ENCODE measurements at regions not wholly inside any gene's neighbourhood (a gene's known extent, or its start where the extent isn't known, plus 50 kb on each side); places are given as distances from the start of the nearest gene placed in this dataset.
"Not testable (repeated sequence)": the region's sequence is repeated elsewhere in the genome, so short reads cannot be mapped to it uniquely, and the experiment has no call there.

GRCh38 chr1:30362603-30362990 lies 360.8 kb downstream of the MATN1 start:
- no peak overlapping the region for H3K27ac Mint-ChIP-seq

GRCh38 chr1:30361890-30362602 lies 361.3 kb downstream of the MATN1 start:
- CTCF ChIA-PET: interaction anchor here (2.0 kb wide), 1 partner anchor 18 kb away, joined by 4 read pairs; no protein-coding TSS in a partner anchor
- H3K27me3 Mint-ChIP-seq; H3K4me1 Mint-ChIP-seq; H3K9me3 Mint-ChIP-seq (ENCODE audit: low read depth); H3K4me3 Mint-ChIP-seq; H3K27ac Mint-ChIP-seq; H3K36me3 Mint-ChIP-seq: not testable (repeated sequence)
- DNase-seq: peak; percentile 25
- ATAC-seq: peak; percentile 9

More at GRCh38 chr1:30362603-30362990, 360.8 kb downstream of the MATN1 start:
- Mint-ChIP-seq H3K36me3 (no peaks in the 10 kb centered on the region), H3K27me3 (peaks cover under 1% of the 10 kb centered on the region), H3K9me3 (ENCODE audit: low read depth) (no peaks in the 10 kb centered on the region), H3K4me1 (no peaks in the 10 kb centered on the region), H3K4me3 (no peak overlapping the region)
- CTCF ChIA-PET: no interaction called here
- no peak for ATAC-seq
- DNase-seq: peak; percentile 33

- no peaks in the 10 kb centered on the region for H3K27me3 Mint-ChIP-seq
- peak; percentile 23 for DNase-seq
- CTCF ChIA-PET: interaction anchor here (2.0 kb wide), 1 partner anchor 20 kb away, joined by 4 read pairs; no protein-coding TSS in a partner anchor
- H3K4me3 Mint-ChIP-seq: no peak overlapping the region
- no peak overlapping the region for H3K27ac Mint-ChIP-seq
- no peaks in the 10 kb centered on the region for H3K9me3 Mint-ChIP-seq (ENCODE audit: low read depth)
- H3K36me3 Mint-ChIP-seq: no peaks in the 10 kb centered on the region
- ATAC-seq: no peak
- no peaks in the 10 kb centered on the region for H3K4me1 Mint-ChIP-seq
Observed at GRCh38 chr1:30360753-30361152, 362.6 kb downstream of the MATN1 start.

DNA sequence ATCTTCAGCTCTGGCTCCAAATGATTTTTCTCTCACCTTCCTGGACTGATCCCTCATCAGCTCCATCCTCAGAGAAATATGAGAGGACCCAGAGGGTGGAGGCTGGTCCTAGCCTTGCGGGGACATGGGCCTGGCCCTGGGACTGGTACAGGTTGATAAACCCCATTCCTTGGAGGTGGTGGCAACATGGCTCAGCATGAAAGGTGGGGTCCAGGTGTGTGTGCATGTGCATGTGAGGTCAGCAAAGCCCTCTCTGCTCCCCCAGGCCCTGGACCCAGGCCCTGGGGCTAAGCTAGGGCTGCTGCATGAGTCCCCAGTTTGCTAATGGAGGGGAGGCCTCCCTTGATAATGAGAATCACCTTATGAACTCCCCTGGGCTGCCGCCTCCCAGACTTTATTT lies 363.1 kb downstream of the MATN1 start:
- Mint-ChIP-seq H3K9me3 (ENCODE audit: low read depth) (no peaks in the 10 kb centered on the region), H3K27ac (no peak overlapping the region), H3K36me3 (no peaks in the 10 kb centered on the region), H3K4me1 (no peaks in the 10 kb centered on the region), H3K4me3 (no peak overlapping the region), H3K27me3 (peaks cover 2% of the 10 kb centered on the region)
- peak; percentile 5 for DNase-seq
- CTCF ChIA-PET: interaction anchor here (2.0 kb wide), 1 partner anchor 20 kb away, joined by 4 read pairs; no protein-coding TSS in a partner anchor
- no peak for ATAC-seq

- no peak overlapping the region for H3K27ac Mint-ChIP-seq
- peaks cover 2% of the 10 kb centered on the region for H3K27me3 Mint-ChIP-seq
- H3K36me3 Mint-ChIP-seq: no peaks in the 10 kb centered on the region
- CTCF ChIA-PET: interaction anchor here (1.8 to 2.0 kb wide), 2 partner anchors 20 to 21 kb away, joined by 4 read pairs; no protein-coding TSS in a partner anchor
- no peak overlapping the region for H3K4me3 Mint-ChIP-seq
- ATAC-seq (no peak), DNase-seq (peak; percentile 34)
- H3K9me3 Mint-ChIP-seq (ENCODE audit: low read depth): no peaks in the 10 kb centered on the region
- no peaks in the 10 kb centered on the region for H3K4me1 Mint-ChIP-seq
Observed at GRCh38 chr1:30359539-30360220, 363.7 kb downstream of the MATN1 start.

DNA sequence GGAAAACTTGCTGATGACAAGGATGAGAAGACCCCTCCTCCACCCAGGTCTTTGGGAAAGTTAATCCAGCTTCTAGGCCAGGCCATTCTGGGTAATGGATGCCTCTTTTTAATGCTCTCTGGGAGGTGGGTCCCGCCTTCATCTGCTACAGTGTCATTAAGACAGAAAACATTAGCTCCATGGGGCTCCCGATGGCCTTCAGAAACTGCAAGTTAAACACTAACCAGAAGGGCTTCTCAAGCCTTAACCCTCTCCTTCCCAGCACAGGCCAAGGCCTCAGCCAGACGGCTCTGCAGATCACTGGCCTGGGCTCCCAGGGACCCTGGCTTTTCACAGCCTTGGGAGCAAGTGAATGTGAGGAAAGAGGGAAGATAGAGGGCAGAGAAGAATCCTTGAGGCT lies 364.9 kb downstream of the MATN1 start:
- ATAC-seq (no peak), DNase-seq (peak; percentile 7)
- H3K4me3 Mint-ChIP-seq: no peak overlapping the region
- no peaks in the 10 kb centered on the region for H3K36me3 Mint-ChIP-seq
- peaks cover 4% of the 10 kb centered on the region for H3K27me3 Mint-ChIP-seq
- H3K4me1 Mint-ChIP-seq: no peaks in the 10 kb centered on the region
- H3K27ac Mint-ChIP-seq: no peak overlapping the region
- H3K9me3 Mint-ChIP-seq (ENCODE audit: low read depth): no peaks in the 10 kb centered on the region
- CTCF ChIA-PET: interaction anchor here (1.8 kb wide), 1 partner anchor 22 kb away, joined by 4 read pairs; no protein-coding TSS in a partner anchor

DNA sequence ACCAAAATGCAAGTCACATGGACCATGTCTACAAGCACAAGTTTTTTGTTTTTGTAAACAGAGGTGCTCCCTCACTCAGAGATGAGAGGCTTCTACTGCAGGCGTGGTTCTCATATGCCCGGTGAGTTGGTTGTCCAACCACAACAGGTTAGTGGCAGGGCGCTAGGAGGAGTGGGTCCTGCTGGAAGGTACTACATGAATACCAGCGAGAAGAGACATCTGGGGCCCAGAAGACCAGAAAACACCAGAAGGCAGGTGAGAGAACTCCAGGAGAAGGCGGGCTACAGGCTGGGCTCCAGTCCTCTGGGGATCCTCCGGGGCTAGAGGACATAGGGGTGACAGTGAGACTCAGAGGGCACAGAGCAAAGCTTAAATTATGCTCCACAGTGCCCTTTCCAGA lies 366.5 kb downstream of the MATN1 start:
- DNase-seq: peak; percentile 33
- H3K9me3 Mint-ChIP-seq (ENCODE audit: low read depth): no peaks in the 10 kb centered on the region
- H3K4me1 Mint-ChIP-seq: no peaks in the 10 kb centered on the region
- peaks cover 12% of the 10 kb centered on the region for H3K27me3 Mint-ChIP-seq
- CTCF ChIA-PET: no interaction called here
- no peak overlapping the region for H3K27ac Mint-ChIP-seq
- no peak for ATAC-seq
- no peak overlapping the region for H3K4me3 Mint-ChIP-seq
- no peaks in the 10 kb centered on the region for H3K36me3 Mint-ChIP-seq

DNA sequence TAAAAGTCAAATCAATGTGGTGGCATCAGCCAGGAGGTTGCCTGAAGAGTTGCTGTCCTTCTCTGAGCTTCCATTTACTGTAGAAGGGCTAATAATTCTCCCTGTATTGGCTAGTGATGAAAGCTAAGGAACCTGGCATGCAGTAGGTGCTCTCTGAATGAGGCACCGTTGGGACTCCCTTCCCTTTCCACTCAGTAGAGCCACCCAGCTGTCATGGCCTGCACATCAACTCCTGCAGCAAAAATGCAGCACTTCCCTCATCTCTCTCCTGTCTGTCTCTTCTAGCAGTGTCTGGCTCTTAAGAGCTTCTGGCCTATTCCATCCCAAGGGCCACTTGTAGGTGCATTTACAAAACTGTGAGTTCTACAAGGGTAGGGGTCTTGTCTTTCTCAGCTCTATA lies 369.0 kb downstream of the MATN1 start:
- H3K4me3 Mint-ChIP-seq: no peak overlapping the region
- DNase-seq (peak; percentile 19), ATAC-seq (no peak)
- no peaks in the 10 kb centered on the region for H3K4me1 Mint-ChIP-seq
- no peaks in the 10 kb centered on the region for H3K9me3 Mint-ChIP-seq (ENCODE audit: low read depth)
- CTCF ChIA-PET: no interaction called here
- no peaks in the 10 kb centered on the region for H3K36me3 Mint-ChIP-seq
- H3K27ac Mint-ChIP-seq: no peak overlapping the region
- peaks cover 23% of the 10 kb centered on the region for H3K27me3 Mint-ChIP-seq

DNA sequence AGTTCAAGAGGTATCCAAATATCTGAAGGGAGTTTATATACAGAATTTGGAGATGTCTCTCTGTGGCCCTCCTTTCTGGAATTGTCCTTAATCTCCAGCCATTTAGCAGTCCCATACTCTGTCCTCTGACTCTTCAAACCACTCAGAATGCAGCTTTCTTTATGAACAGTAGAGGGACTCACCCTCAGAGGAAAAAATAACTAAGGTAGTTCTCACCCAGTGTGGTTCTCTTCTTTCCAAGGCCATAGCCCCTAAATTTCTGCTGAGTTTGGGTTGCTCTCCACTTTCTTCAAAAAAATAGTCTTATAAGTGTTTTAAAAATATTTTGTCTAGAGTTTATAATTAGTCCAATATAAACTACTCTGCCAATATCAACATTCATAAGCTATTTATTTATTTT lies 369.7 kb downstream of the MATN1 start:
- no peak for ATAC-seq
- Mint-ChIP-seq H3K4me1 (no peaks in the 10 kb centered on the region), H3K27me3 (peaks cover 23% of the 10 kb centered on the region), H3K4me3 (no peak overlapping the region), H3K36me3 (no peaks in the 10 kb centered on the region), H3K27ac (no peak overlapping the region), H3K9me3 (ENCODE audit: low read depth) (no peaks in the 10 kb centered on the region)
- CTCF ChIA-PET: interaction anchor here (1.2 kb wide), 1 partner anchor 26 kb away, joined by 5 read pairs; no protein-coding TSS in a partner anchor
- no peak for DNase-seq

- no peaks in the 10 kb centered on the region for H3K4me1 Mint-ChIP-seq
- H3K4me3 Mint-ChIP-seq: no peak overlapping the region
- DNase-seq (no peak), ATAC-seq (no peak)
- H3K27me3 Mint-ChIP-seq: peaks cover 32% of the 10 kb centered on the region
- H3K9me3 Mint-ChIP-seq (ENCODE audit: low read depth): no peaks in the 10 kb centered on the region
- CTCF ChIA-PET: no interaction called here
- no peaks in the 10 kb centered on the region for H3K36me3 Mint-ChIP-seq
- H3K27ac Mint-ChIP-seq: no peak overlapping the region
Observed at GRCh38 chr1:30348147-30348546, 375.2 kb downstream of the MATN1 start.

- no peaks in the 10 kb centered on the region for H3K9me3 Mint-ChIP-seq (ENCODE audit: low read depth)
- no peaks in the 10 kb centered on the region for H3K36me3 Mint-ChIP-seq
- no peak overlapping the region for H3K27ac Mint-ChIP-seq
- no peaks in the 10 kb centered on the region for H3K4me1 Mint-ChIP-seq
- no peak for DNase-seq
- ATAC-seq: no peak
- peaks cover 25% of the 10 kb centered on the region for H3K27me3 Mint-ChIP-seq
- CTCF ChIA-PET: interaction anchor here (1.0 kb wide), 1 partner anchor 35 kb away, joined by 3 read pairs; no protein-coding TSS in a partner anchor
- no peak overlapping the region for H3K4me3 Mint-ChIP-seq
Observed at GRCh38 chr1:30345491-30346130, 377.8 kb downstream of the MATN1 start.

DNA sequence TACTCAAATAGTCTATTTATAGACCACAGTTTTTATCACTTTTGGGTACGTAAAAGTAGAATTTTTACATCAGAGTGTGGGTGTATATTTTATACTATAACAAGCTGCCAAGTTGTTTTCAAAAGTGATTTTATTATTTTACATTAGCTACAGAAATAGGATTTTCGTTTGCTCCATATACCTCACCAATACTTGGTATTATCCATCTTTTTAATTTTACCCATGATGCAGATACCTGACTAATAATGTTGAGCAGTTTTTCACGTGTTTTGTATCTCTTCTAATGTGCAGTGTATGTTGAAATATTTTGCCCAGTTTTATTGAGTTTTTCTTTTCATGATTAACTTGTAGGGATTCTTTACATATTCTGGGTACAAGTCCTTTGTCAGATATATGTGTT lies 379.8 kb downstream of the MATN1 start:
- CTCF ChIA-PET: no interaction called here
- Mint-ChIP-seq H3K27me3 (peaks cover 21% of the 10 kb centered on the region), H3K4me1 (no peaks in the 10 kb centered on the region), H3K36me3 (no peaks in the 10 kb centered on the region), H3K27ac (no peak overlapping the region), H3K4me3 (no peak overlapping the region), H3K9me3 (ENCODE audit: low read depth) (no peaks in the 10 kb centered on the region)
- no peak for ATAC-seq
- DNase-seq: no peak

DNA sequence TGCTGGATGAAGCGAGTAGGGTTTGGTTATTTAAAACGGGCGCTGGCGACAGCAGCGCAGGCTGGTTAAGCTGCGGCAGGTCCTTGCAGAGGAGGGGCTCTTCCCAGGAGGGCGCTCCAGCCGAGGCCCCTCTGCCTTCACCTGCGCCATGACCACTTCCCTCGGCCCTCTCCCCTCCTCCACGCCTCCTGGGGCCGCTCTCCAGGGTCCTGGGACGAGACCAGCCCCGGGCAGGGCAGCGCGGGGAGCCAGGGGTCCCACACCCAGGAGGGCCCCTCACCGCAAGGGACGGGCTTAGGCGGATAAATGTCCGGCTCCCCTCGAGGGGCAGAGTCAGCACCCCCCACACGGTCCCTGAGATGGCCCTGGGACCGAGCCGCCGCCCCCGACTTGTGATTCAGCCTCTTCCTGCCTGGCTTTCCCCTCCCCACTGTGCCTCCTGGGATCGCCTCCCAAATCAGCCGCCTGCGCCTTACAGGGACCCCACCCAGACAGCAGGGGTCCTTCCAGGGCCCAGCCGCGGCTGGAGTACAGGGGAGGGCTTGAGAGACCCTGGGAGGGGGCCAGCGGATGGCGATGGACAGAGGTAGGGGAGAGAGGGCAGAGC lies 380.7 kb downstream of the MATN1 start:
- Mint-ChIP-seq H3K9me3 (ENCODE audit: low read depth) (no peaks in the 10 kb centered on the region), H3K27ac (no peak overlapping the region), H3K4me3 (no peak overlapping the region), H3K4me1 (no peaks in the 10 kb centered on the region), H3K27me3 (peaks cover 18% of the 10 kb centered on the region), H3K36me3 (no peaks in the 10 kb centered on the region)
- DNase-seq (peak; percentile 34), ATAC-seq (no peak)
- CTCF ChIA-PET: no interaction called here

All from activated CD8-positive, alpha-beta memory T cell treated with anti-CD3 and anti-CD28 coated beads, Interleukin-2, amount 10 ng/mL, durations not matched to agents 7 days and 5 days (primary cell).